GM13976 (cell line): ENCODE measurements at regions not wholly inside any gene's neighbourhood (a gene's known extent, or its start where the extent isn't known, plus 50 kb on each side); places are given as distances from the start of the nearest gene placed in this dataset.

Source experiments
- DNase-seq: peaks from one replicate; pipeline ENCODE4 v3.0.0; 2012; ENCODE audit warnings: low spot score
- in situ Hi-C: fragments of 300-500 bp; cut with MboI; formaldehyde crosslinking; loops from one replicate; pipeline ENCODE4 v1.12.0; 2022; ENCODE audit warnings: low sequenced_read_pairs, mixed read lengths, inconsistent platforms; ENCODE audit not compliant: unreplicated experiment
- TF ChIP-seq, protein P1 (sequence below): IDR thresholded peaks from 2 replicates; pipeline ENCODE4 v1.5.1; 2012; ENCODE audit warnings: borderline replicate concordance, mild to moderate bottlenecking; ENCODE audit not compliant: insufficient read depth; ENCODE audit errors: extremely low read depth, missing control alignments, control extremely low read depth

- in situ Hi-C loops, result no loop called here
- no peak for DNase-seq
- TF ChIP-seq, protein P1, sequence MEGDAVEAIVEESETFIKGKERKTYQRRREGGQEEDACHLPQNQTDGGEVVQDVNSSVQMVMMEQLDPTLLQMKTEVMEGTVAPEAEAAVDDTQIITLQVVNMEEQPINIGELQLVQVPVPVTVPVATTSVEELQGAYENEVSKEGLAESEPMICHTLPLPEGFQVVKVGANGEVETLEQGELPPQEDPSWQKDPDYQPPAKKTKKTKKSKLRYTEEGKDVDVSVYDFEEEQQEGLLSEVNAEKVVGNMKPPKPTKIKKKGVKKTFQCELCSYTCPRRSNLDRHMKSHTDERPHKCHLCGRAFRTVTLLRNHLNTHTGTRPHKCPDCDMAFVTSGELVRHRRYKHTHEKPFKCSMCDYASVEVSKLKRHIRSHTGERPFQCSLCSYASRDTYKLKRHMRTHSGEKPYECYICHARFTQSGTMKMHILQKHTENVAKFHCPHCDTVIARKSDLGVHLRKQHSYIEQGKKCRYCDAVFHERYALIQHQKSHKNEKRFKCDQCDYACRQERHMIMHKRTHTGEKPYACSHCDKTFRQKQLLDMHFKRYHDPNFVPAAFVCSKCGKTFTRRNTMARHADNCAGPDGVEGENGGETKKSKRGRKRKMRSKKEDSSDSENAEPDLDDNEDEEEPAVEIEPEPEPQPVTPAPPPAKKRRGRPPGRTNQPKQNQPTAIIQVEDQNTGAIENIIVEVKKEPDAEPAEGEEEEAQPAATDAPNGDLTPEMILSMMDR, result no peak
Observed at GRCh38 chr2:21253311-21254027, 129.7 kb downstream of the TDRD15 start.

GRCh38 chr2:21254170-21254965 is 130.6 kb downstream of the TDRD15 start:
- TF ChIP-seq, protein P1, result no peak
- DNase-seq, result no peak
- in situ Hi-C loops, result no loop called here

DNA sequence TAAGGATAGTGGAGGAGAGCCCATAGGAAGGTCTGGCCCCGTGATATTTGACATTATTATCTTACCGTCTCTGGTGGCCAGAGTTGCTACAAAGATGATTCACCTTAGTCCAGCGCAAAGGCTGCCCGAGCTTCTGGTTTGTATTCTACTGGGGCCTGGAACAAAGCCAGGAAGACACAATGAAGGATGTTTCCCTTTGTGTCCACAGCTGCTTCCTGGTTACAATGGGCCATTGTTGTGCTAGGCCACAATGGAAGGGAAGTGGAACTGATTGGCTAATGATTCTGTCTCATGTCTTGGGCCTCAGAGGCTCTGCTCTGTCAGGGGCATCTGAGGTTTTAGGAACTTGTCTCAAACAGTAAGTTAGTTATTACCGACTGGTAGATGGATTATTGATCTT is 132.2 kb downstream of the TDRD15 start:
- TF ChIP-seq, protein P1, result no peak
- in situ Hi-C loops, result no loop called here
- peak; percentile 25 for DNase-seq

DNA sequence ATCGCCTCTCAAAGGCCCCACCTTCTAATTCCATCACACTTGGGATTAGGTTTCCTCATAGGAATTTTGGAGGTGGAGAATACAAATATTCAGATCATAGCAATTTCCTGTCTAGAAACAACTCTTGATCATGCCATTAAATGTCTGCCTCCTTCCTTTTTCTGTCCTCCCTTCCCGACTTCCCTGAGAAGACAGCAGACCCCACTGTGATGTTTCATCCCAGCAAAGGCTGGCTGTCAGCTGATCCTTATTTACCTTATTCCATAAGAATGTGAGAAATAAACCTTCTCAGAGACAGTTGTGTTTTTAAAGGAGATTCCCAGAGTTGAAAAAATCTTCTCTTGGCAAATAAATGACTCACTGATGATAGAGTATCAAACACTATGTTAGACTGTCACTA is 133.9 kb downstream of the TDRD15 start:
- TF ChIP-seq, protein P1, result no peak
- in situ Hi-C loops, result no loop called here
- DNase-seq, result no peak

GRCh38 chr2:21258082-21258481 is 134.3 kb downstream of the TDRD15 start:
- TF ChIP-seq, protein P1, result no peak
- in situ Hi-C loops, result no loop called here
- DNase-seq, result no peak

DNA sequence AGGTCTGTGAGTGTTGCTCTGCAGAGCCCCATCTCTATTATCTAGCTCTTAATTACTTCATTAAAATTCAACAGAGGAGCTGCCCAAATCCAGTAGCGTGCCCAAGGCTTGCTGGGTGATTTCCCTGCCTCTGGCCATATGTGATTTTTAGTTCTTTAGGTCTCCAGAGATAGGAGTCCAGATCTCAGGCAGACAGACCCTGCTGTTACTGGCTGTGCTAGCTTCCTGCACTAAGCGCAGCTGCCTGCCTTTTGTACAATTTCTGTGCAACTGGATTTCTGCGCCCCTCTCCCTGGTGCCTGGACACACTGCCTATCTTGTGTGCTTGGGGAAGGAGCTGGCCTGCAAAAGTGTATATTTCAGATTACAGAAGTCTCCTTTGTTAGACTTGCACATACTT is 136.5 kb downstream of the TDRD15 start:
- in situ Hi-C loops, result no loop called here
- TF ChIP-seq, protein P1, result no peak
- DNase-seq, result no peak
